Panc1 (cell line): ENCODE measurements at regions not wholly inside any gene's neighbourhood (a gene's known extent, or its start where the extent isn't known, plus 50 kb on each side); places are given as distances from the start of the nearest gene placed in this dataset.

Experiments used
- POLR2AphosphoS5 ChIP-seq: IDR thresholded peaks from 2 replicates; pipeline ENCODE4 v1.6.1; 2012; ENCODE audit warnings: mild to moderate bottlenecking, low read depth, low read length, moderate library complexity
- TF ChIP-seq, protein P1 (sequence below): fragments of 450-650 bp; IDR thresholded peaks from 2 replicates; pipeline ENCODE4 v1.5.1; 2017; ENCODE audit warnings: mild to moderate bottlenecking

GRCh38 chr2:37585295-37585908 is 86.0 kb downstream of the CDC42EP3 start:
- TF ChIP-seq, protein P1, sequence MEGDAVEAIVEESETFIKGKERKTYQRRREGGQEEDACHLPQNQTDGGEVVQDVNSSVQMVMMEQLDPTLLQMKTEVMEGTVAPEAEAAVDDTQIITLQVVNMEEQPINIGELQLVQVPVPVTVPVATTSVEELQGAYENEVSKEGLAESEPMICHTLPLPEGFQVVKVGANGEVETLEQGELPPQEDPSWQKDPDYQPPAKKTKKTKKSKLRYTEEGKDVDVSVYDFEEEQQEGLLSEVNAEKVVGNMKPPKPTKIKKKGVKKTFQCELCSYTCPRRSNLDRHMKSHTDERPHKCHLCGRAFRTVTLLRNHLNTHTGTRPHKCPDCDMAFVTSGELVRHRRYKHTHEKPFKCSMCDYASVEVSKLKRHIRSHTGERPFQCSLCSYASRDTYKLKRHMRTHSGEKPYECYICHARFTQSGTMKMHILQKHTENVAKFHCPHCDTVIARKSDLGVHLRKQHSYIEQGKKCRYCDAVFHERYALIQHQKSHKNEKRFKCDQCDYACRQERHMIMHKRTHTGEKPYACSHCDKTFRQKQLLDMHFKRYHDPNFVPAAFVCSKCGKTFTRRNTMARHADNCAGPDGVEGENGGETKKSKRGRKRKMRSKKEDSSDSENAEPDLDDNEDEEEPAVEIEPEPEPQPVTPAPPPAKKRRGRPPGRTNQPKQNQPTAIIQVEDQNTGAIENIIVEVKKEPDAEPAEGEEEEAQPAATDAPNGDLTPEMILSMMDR: no peak
- TF ChIP-seq POLR2AphosphoS5: no peak
